Left cardiac atrium (tissue), 4 donors: ENCODE measurements at regions not wholly inside any gene's neighbourhood (a gene's known extent, or its start where the extent isn't known, plus 50 kb on each side); places are given as distances from the start of the nearest gene placed in this dataset.
"Not testable (repeated sequence)": the region's sequence is repeated elsewhere in the genome, so short reads cannot be mapped to it uniquely, and the experiment has no call there.

Experiments used
- ATAC-seq, 2 donors: fragments of 200-7000 bp; cut with Tn5 transposase; one replicate each; pipeline ENCODE4 v1.9.1; 2020; ENCODE audit warnings: mild to moderate bottlenecking in 2 of 2, moderate library complexity in 2 of 2
- DNase-seq: peaks from one replicate; pipeline ENCODE4 v3.0.0-alpha.2; 2020
- intact Hi-C, 2 donors: fragments of 100-400 bp; cut with DNase I; formaldehyde crosslinking; loops; one replicate each; pipeline versions ENCODE4 v1.14.1 to v1.15.1; 2022 to 2023
- donor health status: DM: no; HTN: yes; CAD: no.
- donor health status: DM: no; HTN: yes; CAD: no; lungs with severe emphysema.
- donor health status: DM: yes; HTN: yes; CAD: no.
- donor health status: Dilated cardiomyopathy.

- intact Hi-C loops: no loop called here
- no peak for ATAC-seq
Observed at GRCh38 chr3:26208201-26208600, 414.4 kb upstream of the LRRC3B start.

GRCh38 chr3:26229801-26230200 is 392.8 kb upstream of the LRRC3B start:
- no peak for ATAC-seq
- intact Hi-C loops: no loop called here
- DNase-seq: no peak

More at GRCh38 chr3:26208201-26208600, 414.4 kb upstream of the LRRC3B start:
- DNase-seq: no peak

GRCh38 chr3:26233374-26233773 is 389.2 kb upstream of the LRRC3B start:
- intact Hi-C loops: no loop called here
- ATAC-seq (no peak), DNase-seq (no peak)

- intact Hi-C loops: no loop called here
- ATAC-seq (no peak), DNase-seq (no peak)
Observed at GRCh38 chr3:26236531-26236930, 386.0 kb upstream of the LRRC3B start.

GRCh38 chr3:26237036-26237682 is 385.4 kb upstream of the LRRC3B start:
- ATAC-seq (peak in 1 of 2 donors; percentile 29), DNase-seq (no peak)
- intact Hi-C loops: no loop called here

- intact Hi-C loops, DNase-seq, ATAC-seq: not testable (repeated sequence)
Observed at GRCh38 chr3:26244586-26244985, 378.0 kb upstream of the LRRC3B start.

- intact Hi-C loops: no loop called here
- ATAC-seq (no peak), DNase-seq (no peak)
Observed at GRCh38 chr3:26245236-26245635, 377.3 kb upstream of the LRRC3B start.

GRCh38 chr3:26246901-26247300 is 375.7 kb upstream of the LRRC3B start:
- ATAC-seq: no peak
- intact Hi-C loops: no loop called here
- DNase-seq: no peak

GRCh38 chr3:26247712-26248111 is 374.9 kb upstream of the LRRC3B start:
- intact Hi-C loops: no loop called here
- DNase-seq (no peak), ATAC-seq (peak in 1 of 2 donors; percentile 49)

GRCh38 chr3:26252001-26252400 is 370.6 kb upstream of the LRRC3B start:
- intact Hi-C loops: no loop called here
- DNase-seq (no peak), ATAC-seq (no peak)

GRCh38 chr3:26256224-26256623 is 366.3 kb upstream of the LRRC3B start:
- no peak for ATAC-seq
- intact Hi-C loops: no loop called here
- no peak for DNase-seq

- DNase-seq (no peak), ATAC-seq (no peak)
Observed at GRCh38 chr3:26259176-26259575, 363.4 kb upstream of the LRRC3B start.

GRCh38 chr3:26260139-26260538 is 362.4 kb upstream of the LRRC3B start:
- no peak for ATAC-seq
- DNase-seq: no peak
- intact Hi-C loops: no loop called here

More at GRCh38 chr3:26259176-26259575, 363.4 kb upstream of the LRRC3B start:
- intact Hi-C loops: no loop called here

GRCh38 chr3:26264708-26265107 is 357.9 kb upstream of the LRRC3B start:
- ATAC-seq (no peak), DNase-seq (no peak)
- intact Hi-C loops: no loop called here

GRCh38 chr3:26271848-26272247 is 350.7 kb upstream of the LRRC3B start:
- intact Hi-C loops: no loop called here
- ATAC-seq (no peak), DNase-seq (no peak)

- DNase-seq (no peak), ATAC-seq (no peak)
- intact Hi-C loops: no loop called here
Observed at GRCh38 chr3:26273196-26273595, 349.4 kb upstream of the LRRC3B start.

- intact Hi-C loops: no loop called here
- DNase-seq (no peak), ATAC-seq (no peak)
Observed at GRCh38 chr3:26279091-26279490, 343.5 kb upstream of the LRRC3B start.

GRCh38 chr3:26280517-26280916 is 342.1 kb upstream of the LRRC3B start:
- ATAC-seq (no peak), DNase-seq (no peak)
- intact Hi-C loops: no loop called here

GRCh38 chr3:26281284-26281985 is 341.1 kb upstream of the LRRC3B start:
- ATAC-seq: no peak
- no peak for DNase-seq
- intact Hi-C loops: no loop called here

- ATAC-seq, intact Hi-C loops, DNase-seq: not testable (repeated sequence)
Observed at GRCh38 chr3:26284503-26284902, 338.1 kb upstream of the LRRC3B start.

- DNase-seq (no peak), ATAC-seq (no peak)
- intact Hi-C loops: no loop called here
Observed at GRCh38 chr3:26291840-26292239, 330.7 kb upstream of the LRRC3B start.
